D721Med (cell line): ENCODE measurements at regions not wholly inside any gene's neighbourhood (a gene's known extent, or its start where the extent isn't known, plus 50 kb on each side); places are given as distances from the start of the nearest gene placed in this dataset.

Source experiments
- DNase-seq: peaks from one replicate; pipeline ENCODE4 v3.0.0; 2011; ENCODE audit warnings: low spot score; ENCODE audit not compliant: insufficient read length
- FAIRE-seq: peaks from 2 replicates; lab custom pipeline; 2011; peaks lifted over from hg19 to GRCh38; lab: Jason Lieb, UNC
- CTCF ChIP-seq: IDR thresholded peaks from 2 replicates; pipeline ENCODE4 v1.5.1; 2012; ENCODE audit warnings: mild to moderate bottlenecking, control low read depth; ENCODE audit not compliant: insufficient read depth; ENCODE audit errors: missing control alignments

- DNase-seq: no peak
- no peak for TF ChIP-seq CTCF
- FAIRE-seq: no peak
These were observed 178.0 kb downstream of the YIPF5 start for GRCh38 chr5:143992496-143992895.

GRCh38 chr5:144002876-144003275, 167.6 kb downstream of the YIPF5 start:
- DNase-seq (no peak), FAIRE-seq (no peak)
- no peak for TF ChIP-seq CTCF

- DNase-seq: no peak
- no peak for FAIRE-seq
- TF ChIP-seq CTCF: no peak
These were observed 166.8 kb downstream of the YIPF5 start for GRCh38 chr5:144003636-144004035.

- no peak for TF ChIP-seq CTCF
- no peak for DNase-seq
- FAIRE-seq: no peak
These were observed 166.3 kb downstream of the YIPF5 start for GRCh38 chr5:144004146-144004545.

- FAIRE-seq (no peak), DNase-seq (no peak)
- TF ChIP-seq CTCF: no peak
These were observed 165.7 kb downstream of the YIPF5 start for GRCh38 chr5:144004751-144005150.

- FAIRE-seq (no peak), DNase-seq (no peak)
- TF ChIP-seq CTCF: no peak
These were observed 161.3 kb downstream of the YIPF5 start for GRCh38 chr5:144009116-144009515.

GRCh38 chr5:144011388-144011787, 159.1 kb downstream of the YIPF5 start:
- TF ChIP-seq CTCF: no peak
- FAIRE-seq: no peak
- no peak for DNase-seq
